ENCODE measurements at regions not wholly inside any gene's neighbourhood (a gene's known extent, or its start where the extent isn't known, plus 50 kb on each side); places are given as distances from the start of the nearest gene placed in this dataset.
"Not testable (repeated sequence)": the region's sequence is repeated elsewhere in the genome, so short reads cannot be mapped to it uniquely, and the experiment has no call there.

DNA sequence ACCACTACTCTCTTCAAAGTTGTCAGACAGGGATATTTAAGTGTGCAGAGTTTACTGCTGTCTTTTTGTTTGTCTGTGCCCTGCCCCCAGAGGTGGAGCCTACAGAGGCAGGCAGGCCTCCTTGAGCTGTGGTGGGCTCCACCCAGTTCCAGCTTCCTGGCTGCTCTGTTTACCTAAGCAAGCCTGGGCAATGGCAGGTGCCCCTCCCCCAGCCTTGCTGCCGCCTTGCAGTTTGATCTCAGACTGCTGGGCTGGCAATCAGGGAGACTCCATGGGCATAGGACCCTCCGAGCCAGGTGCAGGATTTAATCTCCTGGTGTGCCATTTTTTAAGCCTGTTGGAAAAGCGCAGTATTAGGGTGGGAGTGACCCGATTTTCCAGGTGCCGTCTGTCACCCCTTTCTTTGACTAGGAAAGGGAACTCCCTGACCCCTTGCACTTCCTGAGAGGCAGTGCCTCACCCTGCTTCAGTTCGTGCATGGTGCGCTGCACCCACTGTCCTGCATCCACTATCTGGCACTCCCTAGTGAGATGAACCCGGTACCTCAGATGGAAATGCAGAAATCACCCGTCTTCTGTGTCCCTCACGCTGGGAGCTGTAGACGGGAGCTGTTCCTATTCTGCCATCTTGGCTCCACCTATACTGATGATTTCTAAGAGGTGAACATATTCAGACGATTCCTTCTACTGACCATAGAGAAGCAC, 167.6 kb downstream of the CXXC4 start:
- not testable (repeated sequence) for DNase-seq

DNA sequence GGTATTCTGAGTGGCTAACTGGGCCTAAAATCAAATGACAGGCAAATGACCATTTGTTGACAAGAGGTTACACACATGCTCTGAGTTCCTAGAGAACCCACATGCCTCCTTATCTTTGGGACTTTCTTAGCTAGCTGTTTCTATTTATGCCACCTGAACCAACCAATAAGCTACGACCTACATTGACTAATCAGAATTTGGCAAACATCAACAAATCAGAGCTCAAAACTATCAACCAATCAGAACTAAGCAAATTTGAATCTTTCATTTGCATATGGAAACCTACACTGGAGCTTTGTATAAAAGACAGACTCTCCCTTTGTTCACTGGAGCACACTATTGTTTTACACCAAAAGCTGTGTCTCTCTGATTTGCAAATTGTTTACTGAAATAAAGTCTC, 192.0 kb downstream of the CXXC4 start:
- no peak for DNase-seq

DNA sequence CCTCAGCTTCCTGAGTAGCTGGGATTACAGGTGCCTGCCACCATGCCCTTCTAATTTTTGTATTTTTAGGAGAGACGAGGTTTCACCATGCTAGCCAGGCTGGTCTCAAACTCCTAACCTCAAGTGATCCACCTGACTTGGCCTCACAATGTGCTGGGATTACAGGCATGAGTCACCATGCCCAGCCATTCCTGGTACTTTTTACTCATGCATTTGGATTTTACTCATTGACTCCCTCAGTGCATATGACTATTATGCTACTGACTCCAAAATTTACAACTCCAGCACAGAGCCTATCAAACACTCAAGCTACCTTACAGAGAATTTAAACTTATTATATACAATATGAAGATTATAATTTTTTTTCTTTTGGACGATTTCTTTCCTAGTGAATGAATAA, 199.9 kb downstream of the CXXC4 start:
- DNase-seq = no peak

DNA sequence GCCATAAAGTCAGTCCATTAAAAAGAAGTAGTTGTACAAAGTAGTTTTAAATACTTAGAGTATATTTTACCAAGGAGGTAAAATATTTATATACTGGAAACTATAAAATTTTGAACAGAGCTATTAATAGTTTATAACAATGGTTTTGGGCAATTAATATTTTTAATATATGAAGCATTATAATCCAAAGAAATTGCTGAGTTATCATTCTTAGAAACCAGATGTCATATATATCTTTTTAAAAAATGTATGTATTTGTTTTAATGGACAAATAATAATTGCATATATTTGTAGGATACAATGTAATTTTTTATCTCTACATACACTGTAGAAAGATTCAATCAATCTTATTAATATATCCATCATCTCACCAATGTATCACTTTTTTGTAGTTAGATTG, 207.8 kb downstream of the CXXC4 start:
- DNase-seq = no peak

DNA sequence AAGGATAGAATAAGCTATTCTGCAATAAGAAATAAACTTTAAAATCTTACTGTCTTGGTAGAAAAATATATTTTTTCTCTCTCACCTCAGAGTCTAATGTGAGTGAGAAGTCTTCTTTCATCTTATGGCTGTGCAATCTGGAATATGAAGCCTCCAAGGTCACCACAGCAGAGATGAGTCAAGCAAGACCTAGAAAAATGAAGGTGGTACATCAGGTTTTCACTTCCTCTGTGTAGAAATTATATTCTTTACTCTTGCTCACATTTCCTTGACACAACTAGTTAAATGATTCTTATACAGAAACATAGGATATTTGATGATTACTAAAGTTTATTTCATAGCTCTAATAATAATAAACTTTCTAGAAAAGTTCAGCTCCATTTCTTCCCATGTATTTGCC, 211.4 kb downstream of the CXXC4 start:
- no peak for DNase-seq

DNA sequence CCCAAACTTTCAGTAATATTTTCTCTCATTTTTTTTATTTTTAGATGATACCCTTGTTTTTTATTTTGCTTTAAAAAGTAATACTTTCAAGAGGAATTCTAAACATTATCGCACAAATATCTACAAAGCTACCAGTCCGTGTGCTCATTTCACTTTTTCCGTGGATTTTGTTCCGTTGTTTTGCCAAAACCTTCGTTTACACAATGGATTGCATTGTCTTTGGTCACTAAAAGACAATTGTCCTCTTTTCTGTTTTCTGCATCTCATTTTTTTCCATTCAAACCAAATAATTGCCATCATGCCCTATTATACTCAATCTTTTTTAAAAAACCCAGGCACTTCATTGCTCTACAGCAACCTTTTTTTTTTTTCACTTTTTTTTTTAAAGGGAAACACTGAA, 214.9 kb downstream of the CXXC4 start:
- DNase-seq = no peak

DNA sequence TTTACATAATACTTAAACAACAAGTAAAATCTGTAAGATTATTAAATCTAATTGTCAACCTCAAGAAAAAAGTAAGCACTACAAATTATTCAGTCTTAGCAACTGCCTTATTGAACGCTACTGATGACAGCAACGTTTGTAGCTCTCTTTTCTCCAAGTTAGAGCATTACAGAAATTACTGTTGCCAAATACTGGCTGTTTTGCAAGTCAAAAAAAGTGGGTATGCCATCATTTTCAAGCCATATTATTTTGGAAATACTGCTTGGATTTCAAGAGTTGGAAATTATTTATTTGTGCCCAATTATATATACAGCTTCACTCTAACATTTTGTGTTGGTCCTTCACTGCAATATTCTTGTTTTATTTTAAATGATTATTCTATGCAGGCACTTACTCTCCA, 221.7 kb downstream of the CXXC4 start:
- DNase-seq = no peak

DNA sequence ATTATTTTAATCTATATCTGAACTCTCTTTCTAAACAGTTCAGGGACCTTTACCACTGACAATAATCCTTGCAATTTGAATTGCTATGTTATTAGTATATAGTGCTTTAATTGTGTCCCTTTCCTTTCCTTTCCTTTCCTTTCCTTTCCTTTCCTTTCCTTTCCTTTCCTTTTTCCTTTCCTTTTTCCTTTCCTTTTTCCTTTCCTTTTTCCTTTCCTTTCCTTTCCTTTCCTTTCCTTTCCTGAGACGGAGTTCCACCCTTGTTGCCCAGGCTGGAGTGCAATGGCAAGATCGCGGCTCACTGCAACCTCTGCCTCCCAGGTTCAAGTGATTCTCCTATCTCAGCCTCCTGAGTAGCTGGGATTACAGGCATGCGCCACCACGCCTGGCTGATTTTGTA, 225.1 kb downstream of the CXXC4 start:
- DNase-seq = not testable (repeated sequence)

DNA sequence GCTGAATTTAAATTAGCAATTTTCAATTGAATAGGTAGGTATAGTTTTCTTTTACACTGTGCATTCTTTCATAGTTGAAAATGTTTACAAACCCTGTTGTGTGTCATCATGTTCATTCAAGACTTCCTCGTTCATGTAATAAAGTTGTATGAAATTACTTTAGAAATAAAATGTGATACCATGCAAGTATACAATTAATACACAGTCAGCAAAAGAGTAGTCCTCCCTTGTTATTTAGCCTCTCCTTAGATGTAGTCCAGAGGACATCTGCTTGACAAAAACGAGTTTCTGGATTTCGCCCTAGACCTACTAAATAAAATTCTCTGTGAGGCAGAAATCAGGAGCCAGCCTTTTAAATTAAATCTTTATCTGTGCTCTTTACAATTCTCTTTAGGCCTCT, 231.6 kb downstream of the CXXC4 start:
- DNase-seq = no peak

DNA sequence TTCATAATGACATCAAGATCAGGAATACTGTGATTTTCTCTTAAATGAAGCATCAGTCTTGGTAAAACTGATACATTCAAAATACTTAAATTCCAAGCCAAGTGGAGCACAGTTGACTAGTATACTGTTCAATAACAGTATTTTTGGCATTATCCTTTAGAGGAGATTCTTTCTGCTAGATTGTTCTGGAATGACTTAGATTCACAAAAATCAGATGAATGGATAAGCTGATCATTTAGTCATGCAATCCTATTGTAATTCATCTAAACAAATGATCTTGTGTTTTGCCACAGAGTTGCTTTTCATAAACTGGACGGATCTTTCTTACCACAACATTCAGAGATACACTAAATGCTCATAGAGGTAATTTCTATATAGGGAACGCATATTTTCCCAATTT, 232.0 kb downstream of the CXXC4 start:
- no peak for DNase-seq

DNA sequence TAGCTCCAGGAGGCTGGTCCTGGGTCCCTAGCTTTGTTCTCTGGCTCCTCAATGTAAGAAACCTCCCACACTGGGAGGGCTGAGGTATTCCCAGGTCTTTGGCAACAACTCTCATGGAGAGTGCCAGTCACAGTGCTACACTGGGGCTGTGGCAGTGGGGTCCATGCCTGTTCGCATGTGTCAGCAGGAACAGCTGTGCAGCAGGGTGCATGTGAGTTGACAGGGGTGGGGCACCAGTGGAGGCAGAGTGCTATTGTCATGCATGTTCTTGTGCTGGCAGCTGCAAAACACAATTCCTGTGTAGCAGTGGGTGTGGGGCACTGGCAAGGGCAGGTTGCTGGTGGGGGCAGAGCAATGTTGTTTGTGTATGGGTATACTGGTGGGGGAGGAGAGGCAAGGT, 246.0 kb downstream of the CXXC4 start:
- DNase-seq = no peak

DNA sequence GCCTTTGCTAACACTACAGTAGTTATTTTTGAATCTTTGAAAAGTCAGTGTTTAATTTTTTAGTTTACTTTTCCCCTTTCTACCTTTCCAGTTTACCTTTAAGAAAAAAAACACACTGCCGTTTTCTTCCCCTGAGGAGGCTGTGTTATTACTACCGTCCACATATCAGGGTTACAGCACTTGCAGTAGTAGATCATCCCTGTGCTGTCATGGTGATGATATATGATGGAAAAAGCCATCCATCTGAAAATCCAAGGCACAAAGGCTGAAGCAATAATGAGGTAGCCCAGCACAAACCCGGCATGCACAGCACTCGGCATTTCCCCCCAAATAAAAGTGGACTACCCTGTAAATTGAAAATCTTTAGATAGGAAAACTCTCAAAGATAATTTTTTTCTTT, 258.7 kb downstream of the CXXC4 start:
- DNase-seq = no peak

DNA sequence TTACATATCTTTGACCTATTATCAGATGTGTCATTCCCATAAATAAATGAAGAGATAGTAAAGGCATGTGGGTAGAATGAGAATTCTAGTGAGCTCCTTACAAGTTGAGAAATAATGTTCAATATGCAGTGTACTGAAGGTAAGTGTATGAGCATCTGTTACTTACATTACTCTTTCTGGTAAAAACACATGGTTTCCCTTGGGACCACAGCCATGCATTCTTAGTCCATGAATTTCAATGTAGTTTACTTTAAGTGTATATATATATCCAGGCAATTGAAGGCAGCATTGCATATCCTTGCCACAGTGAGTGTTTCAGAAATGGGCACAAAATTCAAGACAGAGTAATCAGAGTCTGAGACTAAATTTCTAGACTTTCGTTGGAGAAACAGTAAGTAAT, 277.2 kb downstream of the CXXC4 start:
- no peak for DNase-seq

DNA sequence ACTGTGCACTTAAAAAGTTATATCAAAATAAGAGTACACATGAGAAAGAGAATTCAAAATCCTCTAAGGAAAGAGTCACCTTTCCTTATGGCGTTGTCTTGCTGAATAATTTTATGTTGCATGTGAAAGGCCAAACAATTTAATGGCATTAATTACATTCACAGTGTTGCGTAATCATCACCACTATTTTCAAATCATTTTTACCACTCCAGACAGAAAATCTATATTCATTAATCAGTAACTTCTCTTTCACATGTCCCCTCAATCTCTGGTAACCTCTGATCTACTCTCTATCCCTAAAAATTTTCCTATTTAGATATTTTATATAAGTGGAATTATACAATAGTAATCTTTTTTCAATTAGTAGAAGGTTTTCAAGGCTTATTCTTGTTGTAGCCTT, 283.0 kb downstream of the CXXC4 start:
- no peak for DNase-seq

DNA sequence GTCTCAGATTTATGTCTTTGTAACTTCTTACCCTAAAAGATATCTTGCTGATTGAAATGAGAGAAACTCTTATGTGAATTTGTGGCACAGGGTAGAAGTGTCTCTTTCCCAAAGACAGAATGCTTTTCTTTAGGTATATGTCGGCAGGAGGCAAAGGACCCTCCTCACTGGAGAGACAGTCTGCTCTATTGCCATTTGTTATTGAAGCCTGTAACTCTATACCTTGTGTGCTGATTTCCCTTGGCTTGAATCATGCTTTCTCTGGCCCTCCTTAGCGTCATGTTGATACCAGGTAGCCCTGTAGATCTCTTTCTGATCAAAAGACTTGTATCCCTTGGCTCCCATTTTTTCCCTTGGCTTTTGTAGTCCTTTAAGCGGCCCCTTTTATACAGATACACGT, 284.3 kb downstream of the CXXC4 start:
- no peak for DNase-seq

DNA sequence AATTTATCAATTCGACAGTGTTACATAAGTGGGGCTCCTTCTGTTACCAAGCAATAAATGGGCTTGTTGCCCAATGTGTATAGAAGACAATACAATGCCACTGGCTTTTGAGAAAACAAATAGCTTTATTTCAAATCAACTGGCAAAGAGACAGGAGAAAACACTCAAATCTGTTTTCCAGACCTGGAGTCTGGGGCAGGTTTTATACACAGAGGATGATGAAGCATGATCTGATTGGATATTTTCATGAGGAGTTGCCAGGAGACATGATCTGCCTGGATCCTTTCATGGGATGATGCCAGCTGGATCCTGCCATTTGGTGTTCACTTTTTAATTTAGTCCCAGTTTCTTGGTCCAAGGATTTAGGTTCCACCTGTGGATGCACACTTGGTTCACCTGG, 287.9 kb downstream of the CXXC4 start:
- DNase-seq = no peak

DNA sequence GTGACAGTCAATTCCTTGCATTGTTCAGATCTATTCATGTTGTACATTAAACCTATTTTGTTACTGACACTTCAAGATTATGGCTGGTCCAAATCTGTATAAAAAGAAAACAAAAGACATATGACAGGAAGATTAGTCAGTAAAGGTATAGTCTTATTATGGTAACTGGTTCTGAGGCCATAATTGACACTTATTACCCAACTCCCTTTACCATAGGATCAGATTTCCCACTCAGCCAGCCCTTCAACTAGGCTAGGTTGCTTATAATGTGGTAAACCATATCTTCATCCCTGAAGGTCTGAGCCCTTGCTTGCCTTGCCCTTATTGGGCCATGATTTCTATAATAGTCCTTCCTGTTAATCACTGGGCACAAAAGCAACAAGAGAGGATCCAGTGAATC, 289.6 kb downstream of the CXXC4 start:
- DNase-seq = no peak

DNA sequence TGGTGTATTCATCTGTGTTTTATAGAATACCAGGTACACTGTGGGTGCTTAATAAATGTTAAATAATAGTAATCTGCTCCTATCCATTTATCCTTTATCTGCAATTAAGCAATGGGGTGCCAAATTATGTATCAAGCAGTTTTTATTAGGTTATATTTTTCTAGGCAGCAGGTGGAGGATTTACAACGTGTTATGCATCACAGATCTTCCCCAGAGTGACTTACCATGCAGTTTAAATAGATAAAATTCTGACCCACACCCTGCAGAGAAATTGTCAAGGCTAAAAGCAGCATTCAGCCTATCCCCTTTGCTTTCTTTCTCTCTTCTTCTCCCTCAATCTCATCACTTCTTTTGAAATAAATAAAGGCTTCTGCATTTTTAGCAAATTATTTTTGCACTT, 306.4 kb downstream of the CXXC4 start:
- no peak for DNase-seq

DNA sequence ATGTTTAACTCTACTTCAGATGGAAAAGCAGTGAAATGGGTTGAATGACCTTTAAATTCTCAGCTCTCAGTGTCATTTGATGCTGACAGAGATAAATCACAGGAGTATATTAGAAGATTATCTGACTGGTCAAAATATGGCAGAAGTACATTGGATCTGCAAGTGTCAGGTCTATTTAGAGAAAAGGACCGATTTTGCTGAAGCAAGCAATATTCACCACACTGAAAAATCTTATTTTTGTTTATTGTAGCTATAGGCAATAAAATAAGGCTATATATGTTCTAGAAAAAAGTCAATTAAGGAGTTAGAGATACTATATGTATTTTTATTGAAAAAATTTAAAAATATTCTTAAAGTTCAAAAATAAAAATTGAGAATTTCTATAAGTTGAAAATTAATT, 325.3 kb downstream of the CXXC4 start:
- no peak for DNase-seq

DNA sequence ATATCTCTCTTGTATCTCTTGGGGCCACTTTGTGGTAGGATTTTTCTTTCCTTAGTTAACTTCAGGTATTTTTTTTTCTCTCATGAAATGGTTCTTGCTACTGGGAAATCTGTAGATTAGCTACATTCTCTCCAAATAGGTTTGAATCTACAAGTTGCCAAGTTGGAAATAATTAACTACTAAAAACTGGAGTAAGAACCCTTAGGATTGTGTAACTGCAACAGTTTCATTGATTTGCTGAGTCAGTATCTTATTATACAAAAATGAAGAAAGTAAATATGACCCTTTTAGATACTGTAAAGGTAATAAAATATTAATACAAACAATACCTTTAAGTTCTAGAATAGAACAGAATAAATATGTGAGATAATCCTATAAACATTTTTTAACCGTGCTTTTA, 327.9 kb downstream of the CXXC4 start:
- no peak for DNase-seq

DNA sequence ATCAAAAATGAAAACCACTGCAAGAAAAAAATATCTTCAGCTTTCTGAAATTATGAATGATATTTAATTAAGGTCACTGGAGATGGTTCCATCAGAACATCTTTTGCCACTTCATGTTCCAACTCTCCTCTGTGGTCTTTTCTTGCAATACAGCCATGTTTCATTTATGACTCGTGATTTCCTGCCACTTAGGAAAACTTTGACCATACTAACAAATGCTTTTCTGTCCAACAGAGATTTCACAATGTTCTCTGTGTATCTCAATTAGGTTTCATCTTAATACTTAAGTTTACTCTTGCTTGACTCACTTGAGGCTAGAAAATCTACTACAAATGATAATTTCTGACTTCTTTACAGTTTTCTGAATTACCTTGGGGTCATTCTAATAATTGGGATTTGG, 330.9 kb downstream of the CXXC4 start:
- no peak for DNase-seq

DNA sequence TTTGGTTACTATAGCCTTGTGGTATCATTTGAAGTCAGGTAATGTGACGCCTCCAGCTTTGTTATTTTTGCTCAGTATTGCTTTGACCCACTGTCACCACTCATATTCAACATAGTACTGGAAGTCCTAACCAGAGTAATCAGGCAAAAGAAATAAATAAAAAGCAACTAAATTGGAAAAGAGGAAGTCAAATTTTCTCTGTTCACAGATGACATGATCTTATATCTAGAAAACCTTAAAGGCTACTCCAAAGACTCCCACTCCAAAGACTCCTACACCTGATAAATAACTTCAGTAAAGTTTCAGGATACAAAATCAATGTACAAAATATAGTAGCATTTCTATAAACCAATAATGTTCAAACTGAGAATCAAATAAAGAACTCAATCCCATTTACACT, 348.6 kb downstream of the CXXC4 start:
- no peak for DNase-seq

DNA sequence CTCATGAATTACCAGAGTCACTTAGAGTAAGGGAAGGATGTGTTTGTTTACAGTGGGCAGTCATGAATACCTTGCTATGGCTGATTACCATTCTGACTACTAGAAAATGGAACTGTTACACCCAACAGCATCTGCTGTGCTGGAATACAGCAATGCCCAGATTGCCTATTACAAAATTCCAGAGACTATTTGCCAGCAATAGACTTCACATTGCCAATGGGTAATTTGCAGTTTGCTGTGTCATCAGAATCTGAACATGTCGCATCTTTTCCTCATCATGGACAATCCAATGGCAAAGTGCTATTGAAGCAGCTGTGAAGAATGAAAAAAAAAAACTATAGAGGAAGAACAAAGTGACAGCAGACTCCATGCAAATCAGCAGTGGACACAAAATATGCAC, 356.6 kb downstream of the CXXC4 start:
- DNase-seq = no peak

DNA sequence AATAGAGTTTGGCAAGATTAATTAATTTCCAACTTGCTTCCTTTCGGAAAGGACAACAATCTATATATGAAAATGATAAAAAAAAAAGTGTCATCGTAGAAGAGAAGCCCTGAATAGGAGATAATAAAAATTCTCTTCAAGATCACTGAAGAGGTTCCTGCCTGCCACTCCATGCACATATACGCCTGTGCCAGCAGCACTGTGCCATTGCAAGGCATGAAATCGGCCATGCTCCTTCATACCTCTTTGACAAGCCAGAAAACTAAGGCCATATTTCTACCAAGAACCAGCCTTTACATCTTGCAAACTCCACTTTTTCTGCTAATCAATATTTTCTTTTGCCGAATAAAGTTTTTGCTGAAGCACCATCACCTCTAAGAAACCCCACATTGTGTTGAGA, 365.5 kb downstream of the CXXC4 start:
- no peak for DNase-seq

DNA sequence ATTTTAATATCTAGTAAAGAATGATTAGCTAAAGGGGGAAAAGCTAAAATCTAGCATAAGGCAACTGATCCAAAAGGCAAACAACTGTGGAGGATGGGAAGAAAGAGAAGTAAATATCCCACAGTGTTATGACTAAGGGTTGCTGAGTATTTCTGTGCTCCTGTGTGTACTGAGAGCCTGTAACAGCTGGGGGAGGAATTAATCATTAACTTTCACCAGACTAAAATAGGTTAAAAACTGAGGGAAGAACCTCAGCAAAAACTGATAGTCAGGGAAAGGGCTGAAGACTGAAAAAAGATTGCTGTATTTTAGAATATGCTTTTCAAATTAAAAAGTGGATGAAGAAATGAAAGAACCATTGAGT, 365.9 kb downstream of the CXXC4 start:
- DNase-seq = no peak

Measured in NCI-H1048 (cell line).